HCT116 (cell line): ENCODE measurements at regions not wholly inside any gene's neighbourhood (a gene's known extent, or its start where the extent isn't known, plus 50 kb on each side); places are given as distances from the start of the nearest gene placed in this dataset.

ENCODE experiments used
- ATAC-seq: fragments of 200-7000 bp; cut with Tn5 transposase; 2 replicates; pipeline ENCODE4 v1.9.1; 2020; ENCODE audit warnings: mild to moderate bottlenecking, moderate library complexity
- BruUV-seq: library from RNA; stranded (reverse); fragments of 400-500 nt; replicated peaks from 2 replicates; lab custom pipeline; 2021; lab: Mats Ljungman, UMichigan
- CTCF ChIA-PET: fragments of 300-600 bp; sonication (Branson Sonifier 250); formaldehyde crosslinking; loops from one replicate; lab custom pipeline; 2021; ENCODE audit warnings: antibody characterized with exemption; lab: Charles Lee
- POLR2A ChIA-PET: fragments of 300-600, 350-600 bp; sonication (Branson Sonifier 250); formaldehyde crosslinking; loops from one replicate; lab custom pipeline; 2021; ENCODE audit warnings: antibody characterized with exemption; lab: Charles Lee
- RAD21 ChIA-PET, 2 experiments: fragments of 300-600 bp; sonication (Branson Sonifier 250); formaldehyde crosslinking; loops; one replicate each; lab custom pipeline; 2023; ENCODE audit warnings: low total read pairs in 2 of 2; ENCODE audit not compliant: uncharacterized antibody in 2 of 2, unreplicated experiment in 2 of 2, low non-redundant PET in 1 of 2; lab: Charles Lee
- DNase-seq: peaks from one replicate; pipeline ENCODE4 v3.0.0-alpha.2; 2010; ENCODE audit warnings: low read depth, low spot score
- H2AFZ ChIP-seq: fragments of 200-600 bp; shearing (Covaris generic), sonication (generic); 2 replicates; pipeline ENCODE4 v1.6.1; 2017; ENCODE audit warnings: low read depth, mixed run types, mixed read lengths, antibody characterized with exemption, low read length; ENCODE audit not compliant: poor library complexity, severe bottlenecking
- H3K27ac ChIP-seq: 2 replicates; pipeline ENCODE4 v1.5.1; 2012; ENCODE audit warnings: low read depth, low read length
- H3K27me3 ChIP-seq: fragments of 200-600 bp; sonication (generic); 2 replicates; pipeline ENCODE4 v1.6.1; 2016; ENCODE audit warnings: mixed run types, low read length, mixed read lengths; ENCODE audit not compliant: insufficient read depth
- H3K36me3 ChIP-seq, 2 experiments: fragments of 200-500 bp in 1 of 2; fragments of 200-600 bp in 1 of 2; sonication (Bioruptor generic) in 1 of 2; sonication (generic) in 1 of 2; 2 replicates each; pipeline versions ENCODE4 v1.5.1 to v1.6.1; 2014 to 2016; ENCODE audit warnings: low read length in 2 of 2, inconsistent platforms in 1 of 2, mixed read lengths in 1 of 2, mixed run types in 1 of 2; ENCODE audit not compliant: insufficient read depth in 2 of 2, control insufficient read depth in 1 of 2
- H3K4me1 ChIP-seq, 2 experiments: fragments of 200-600 bp in 1 of 2; sonication (generic) in 1 of 2; 2 replicates each; pipeline versions ENCODE4 v1.5.1 to v1.6.1; 2012 to 2017; ENCODE audit warnings: low read length in 2 of 2, inconsistent platforms in 1 of 2, mild to moderate bottlenecking in 1 of 2, mixed read lengths in 1 of 2, mixed run types in 1 of 2, moderate library complexity in 1 of 2; ENCODE audit not compliant: insufficient read depth in 2 of 2, control insufficient read depth in 1 of 2
- H3K4me2 ChIP-seq: fragments of 200-600 bp; sonication (generic); 2 replicates; pipeline ENCODE4 v1.6.1; 2017; ENCODE audit warnings: mixed run types, low read length, mixed read lengths
- H3K4me3 ChIP-seq, 2 experiments: fragments of 200-600 bp in 1 of 2; sonication (generic) in 1 of 2; replicated peaks in 1 of 2; 2 replicates each; pipeline ENCODE4 v1.5.1; 2011 to 2016; ENCODE audit warnings: low read length in 2 of 2, control low read depth in 1 of 2, low read depth in 1 of 2, mild to moderate bottlenecking in 1 of 2, mixed read lengths in 1 of 2, mixed run types in 1 of 2
- H3K79me2 ChIP-seq: fragments of 200-600 bp; sonication (generic); 2 replicates; pipeline ENCODE4 v1.6.1; 2017; ENCODE audit warnings: mild to moderate bottlenecking, mixed run types, low read length, moderate library complexity, mixed read lengths; ENCODE audit not compliant: insufficient read depth
- H3K9ac ChIP-seq: fragments of 200-600 bp; sonication (generic); 2 replicates; pipeline ENCODE4 v1.6.1; 2016; ENCODE audit warnings: low read length, mixed read lengths
- H3K9me2 ChIP-seq: fragments of 200-600 bp; sonication (generic), shearing (Covaris generic); 2 replicates; pipeline ENCODE4 v1.6.1; 2017; ENCODE audit warnings: mixed run types, mild to moderate bottlenecking, moderate library complexity; ENCODE audit not compliant: insufficient read depth
- H3K9me3 ChIP-seq, 2 experiments: fragments of 200-500 bp in 1 of 2; fragments of 200-600 bp in 1 of 2; sonication (Bioruptor generic) in 1 of 2; sonication (generic) in 1 of 2; 2 replicates each; pipeline ENCODE4 v1.6.1; 2014 to 2017; ENCODE audit warnings: low read length in 2 of 2, mixed read lengths in 2 of 2, inconsistent platforms in 1 of 2, low read depth in 1 of 2, mild to moderate bottlenecking in 1 of 2, mixed run types in 1 of 2, moderate library complexity in 1 of 2; ENCODE audit not compliant: control insufficient read depth in 1 of 2, insufficient read depth in 1 of 2
- H4K20me1 ChIP-seq: fragments of 200-600 bp; sonication (generic), shearing (Covaris generic); 2 replicates; pipeline ENCODE4 v1.6.1; 2017; ENCODE audit warnings: mixed run types, mild to moderate bottlenecking, moderate library complexity; ENCODE audit not compliant: insufficient read depth
- CBX3 ChIP-seq: IDR thresholded peaks from 2 replicates; pipeline ENCODE4 v1.6.1; 2012; ENCODE audit warnings: low read depth
- CEBPB ChIP-seq: IDR thresholded peaks from 2 replicates; pipeline ENCODE4 v1.6.1; 2012; ENCODE audit warnings: low read depth
- EGR1 ChIP-seq: IDR thresholded peaks from 2 replicates; pipeline ENCODE4 v1.6.1; 2012; ENCODE audit warnings: low read depth
- ELF1 ChIP-seq: IDR thresholded peaks from 2 replicates; pipeline ENCODE4 v1.6.1; 2012; ENCODE audit warnings: low read depth, borderline replicate concordance
- EZH2 ChIP-seq: fragments of 200-600 bp; sonication (generic); IDR thresholded peaks from 2 replicates; pipeline ENCODE4 v1.6.1; 2017; ENCODE audit warnings: antibody characterized with exemption, mixed run types
- EZH2phosphoT487 ChIP-seq: fragments of 200-600 bp; IDR thresholded peaks from 2 replicates; pipeline ENCODE4 v1.6.1; 2018; ENCODE audit warnings: antibody characterized with exemption, borderline replicate concordance
- FOSL1 ChIP-seq: IDR thresholded peaks from 2 replicates; pipeline ENCODE4 v1.6.1; 2012; ENCODE audit warnings: low read depth
- POLR2A ChIP-seq: IDR thresholded peaks from 2 replicates; pipeline ENCODE4 v1.7.0; 2011; ENCODE audit warnings: borderline replicate concordance; ENCODE audit not compliant: insufficient read depth, insufficient read length; ENCODE audit errors: extremely low read depth
- RAD21 ChIP-seq: IDR thresholded peaks from 2 replicates; pipeline ENCODE4 v1.6.1; 2012; ENCODE audit warnings: low read depth, mild to moderate bottlenecking
- SIN3A ChIP-seq: IDR thresholded peaks from 2 replicates; pipeline ENCODE4 v1.6.1; 2012; ENCODE audit warnings: low read depth
- SRF ChIP-seq: IDR thresholded peaks from 2 replicates; pipeline ENCODE4 v1.6.1; 2012; ENCODE audit warnings: low read depth
- TCF7L2 ChIP-seq: IDR thresholded peaks from 2 replicates; pipeline ENCODE4 v1.7.0; 2011; ENCODE audit warnings: borderline replicate concordance, inconsistent platforms; ENCODE audit not compliant: insufficient read depth, insufficient read length; ENCODE audit errors: extremely low read depth
- YY1 ChIP-seq: IDR thresholded peaks from 2 replicates; pipeline ENCODE4 v1.6.1; 2011; ENCODE audit warnings: low read length, low read depth, moderate library complexity, mild to moderate bottlenecking; ENCODE audit not compliant: insufficient replicate concordance; ENCODE audit errors: extremely low read depth
- ZFX ChIP-seq: fragments of 450-650 bp; IDR thresholded peaks from 2 replicates; pipeline ENCODE4 v1.6.1; 2017
- ZNF274 ChIP-seq: fragments of 200-500 bp; sonication (Bioruptor generic); IDR thresholded peaks from 2 replicates; pipeline ENCODE4 v1.6.1; 2014; ENCODE audit warnings: mild to moderate bottlenecking, low read depth, low read length, inconsistent platforms
- intact Hi-C: fragments of 100-400 bp; cut with micrococcal nuclease; formaldehyde crosslinking; loops from 2 replicates; pipeline ENCODE4 v1.10.0; 2022
- TF ChIP-seq, protein P1 (sequence below), 3 experiments: fragments of 200-600 bp in 1 of 3; sonication (generic) in 1 of 3; IDR thresholded peaks in 2 of 3; conservative IDR thresholded peaks in 1 of 3; 2 replicates each; pipeline ENCODE4 v1.5.1; 2012 to 2017; ENCODE audit warnings: low read depth in 2 of 3, low read length in 2 of 3, antibody characterized with exemption in 1 of 3, borderline replicate concordance in 1 of 3, control low read depth in 1 of 3, mild to moderate bottlenecking in 1 of 3, mixed read lengths in 1 of 3, mixed run types in 1 of 3, moderate library complexity in 1 of 3; ENCODE audit not compliant: insufficient read depth in 1 of 3
- TF ChIP-seq, protein P2 (sequence below): IDR thresholded peaks from 2 replicates; pipeline ENCODE4 v1.6.1; 2011; ENCODE audit warnings: mild to moderate bottlenecking, low read length, moderate library complexity; ENCODE audit not compliant: insufficient replicate concordance; ENCODE audit errors: extremely low read depth
- TF ChIP-seq, protein P3 (sequence below): IDR thresholded peaks from 2 replicates; pipeline ENCODE4 v1.6.1; 2012; ENCODE audit warnings: low read depth
- TF ChIP-seq, protein P4 (sequence below): IDR thresholded peaks from 2 replicates; pipeline ENCODE4 v1.6.1; 2012
- TF ChIP-seq, protein P5 (sequence below): IDR thresholded peaks from 2 replicates; pipeline ENCODE4 v1.6.1; 2012

DNA sequence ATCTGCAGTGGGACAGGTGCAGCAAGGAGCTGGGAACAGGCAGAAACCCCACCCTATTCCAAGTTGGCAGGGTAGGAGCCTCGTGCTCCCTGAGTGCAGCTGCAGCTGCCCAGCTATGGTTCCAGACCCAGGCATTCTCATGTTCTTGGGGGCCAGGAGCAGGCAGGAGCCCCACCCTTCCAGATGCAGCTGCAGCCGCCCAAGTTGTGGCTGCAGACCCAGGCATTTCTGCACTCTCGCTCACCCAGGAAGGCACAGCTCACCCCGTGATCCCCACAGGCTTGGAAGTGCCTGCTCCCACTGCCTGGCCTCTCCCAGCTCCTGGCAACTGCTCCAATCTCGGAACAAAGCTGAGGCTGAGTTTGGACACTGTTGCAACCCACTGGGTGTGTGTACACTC lies 275.8 kb upstream of the ADRA1B start:
- no peak for DNase-seq
- no peak overlapping the region for H3K9ac ChIP-seq

More for the DNA sequence above, 275.8 kb upstream of the ADRA1B start:
- TF ChIP-seq RAD21 (no peak), FOSL1 (no peak), EZH2 (no peak), YY1 (no peak), ZNF274 (no peak), ZFX (no peak), ELF1 (no peak), EZH2phosphoT487 (no peak), EGR1 (no peak), CEBPB (no peak), SRF (no peak), CBX3 (no peak), SIN3A (no peak), TCF7L2 (no peak), POLR2A (no peak)
- TF ChIP-seq, protein P1, sequence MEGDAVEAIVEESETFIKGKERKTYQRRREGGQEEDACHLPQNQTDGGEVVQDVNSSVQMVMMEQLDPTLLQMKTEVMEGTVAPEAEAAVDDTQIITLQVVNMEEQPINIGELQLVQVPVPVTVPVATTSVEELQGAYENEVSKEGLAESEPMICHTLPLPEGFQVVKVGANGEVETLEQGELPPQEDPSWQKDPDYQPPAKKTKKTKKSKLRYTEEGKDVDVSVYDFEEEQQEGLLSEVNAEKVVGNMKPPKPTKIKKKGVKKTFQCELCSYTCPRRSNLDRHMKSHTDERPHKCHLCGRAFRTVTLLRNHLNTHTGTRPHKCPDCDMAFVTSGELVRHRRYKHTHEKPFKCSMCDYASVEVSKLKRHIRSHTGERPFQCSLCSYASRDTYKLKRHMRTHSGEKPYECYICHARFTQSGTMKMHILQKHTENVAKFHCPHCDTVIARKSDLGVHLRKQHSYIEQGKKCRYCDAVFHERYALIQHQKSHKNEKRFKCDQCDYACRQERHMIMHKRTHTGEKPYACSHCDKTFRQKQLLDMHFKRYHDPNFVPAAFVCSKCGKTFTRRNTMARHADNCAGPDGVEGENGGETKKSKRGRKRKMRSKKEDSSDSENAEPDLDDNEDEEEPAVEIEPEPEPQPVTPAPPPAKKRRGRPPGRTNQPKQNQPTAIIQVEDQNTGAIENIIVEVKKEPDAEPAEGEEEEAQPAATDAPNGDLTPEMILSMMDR (IDR thresholded peaks at IDR 0.05 in 2 of 3, conservative IDR thresholded peaks at IDR 0.05 in 1 of 3; ENCODE audit: borderline replicate concordance in 1 of 3, insufficient read depth in 1 of 3, low read depth in 2 of 3, low read length in 2 of 3), result no peak
- TF ChIP-seq, protein P2, sequence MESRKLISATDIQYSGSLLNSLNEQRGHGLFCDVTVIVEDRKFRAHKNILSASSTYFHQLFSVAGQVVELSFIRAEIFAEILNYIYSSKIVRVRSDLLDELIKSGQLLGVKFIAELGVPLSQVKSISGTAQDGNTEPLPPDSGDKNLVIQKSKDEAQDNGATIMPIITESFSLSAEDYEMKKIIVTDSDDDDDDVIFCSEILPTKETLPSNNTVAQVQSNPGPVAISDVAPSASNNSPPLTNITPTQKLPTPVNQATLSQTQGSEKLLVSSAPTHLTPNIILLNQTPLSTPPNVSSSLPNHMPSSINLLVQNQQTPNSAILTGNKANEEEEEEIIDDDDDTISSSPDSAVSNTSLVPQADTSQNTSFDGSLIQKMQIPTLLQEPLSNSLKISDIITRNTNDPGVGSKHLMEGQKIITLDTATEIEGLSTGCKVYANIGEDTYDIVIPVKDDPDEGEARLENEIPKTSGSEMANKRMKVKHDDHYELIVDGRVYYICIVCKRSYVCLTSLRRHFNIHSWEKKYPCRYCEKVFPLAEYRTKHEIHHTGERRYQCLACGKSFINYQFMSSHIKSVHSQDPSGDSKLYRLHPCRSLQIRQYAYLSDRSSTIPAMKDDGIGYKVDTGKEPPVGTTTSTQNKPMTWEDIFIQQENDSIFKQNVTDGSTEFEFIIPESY, result no peak
- TF ChIP-seq, protein P3, sequence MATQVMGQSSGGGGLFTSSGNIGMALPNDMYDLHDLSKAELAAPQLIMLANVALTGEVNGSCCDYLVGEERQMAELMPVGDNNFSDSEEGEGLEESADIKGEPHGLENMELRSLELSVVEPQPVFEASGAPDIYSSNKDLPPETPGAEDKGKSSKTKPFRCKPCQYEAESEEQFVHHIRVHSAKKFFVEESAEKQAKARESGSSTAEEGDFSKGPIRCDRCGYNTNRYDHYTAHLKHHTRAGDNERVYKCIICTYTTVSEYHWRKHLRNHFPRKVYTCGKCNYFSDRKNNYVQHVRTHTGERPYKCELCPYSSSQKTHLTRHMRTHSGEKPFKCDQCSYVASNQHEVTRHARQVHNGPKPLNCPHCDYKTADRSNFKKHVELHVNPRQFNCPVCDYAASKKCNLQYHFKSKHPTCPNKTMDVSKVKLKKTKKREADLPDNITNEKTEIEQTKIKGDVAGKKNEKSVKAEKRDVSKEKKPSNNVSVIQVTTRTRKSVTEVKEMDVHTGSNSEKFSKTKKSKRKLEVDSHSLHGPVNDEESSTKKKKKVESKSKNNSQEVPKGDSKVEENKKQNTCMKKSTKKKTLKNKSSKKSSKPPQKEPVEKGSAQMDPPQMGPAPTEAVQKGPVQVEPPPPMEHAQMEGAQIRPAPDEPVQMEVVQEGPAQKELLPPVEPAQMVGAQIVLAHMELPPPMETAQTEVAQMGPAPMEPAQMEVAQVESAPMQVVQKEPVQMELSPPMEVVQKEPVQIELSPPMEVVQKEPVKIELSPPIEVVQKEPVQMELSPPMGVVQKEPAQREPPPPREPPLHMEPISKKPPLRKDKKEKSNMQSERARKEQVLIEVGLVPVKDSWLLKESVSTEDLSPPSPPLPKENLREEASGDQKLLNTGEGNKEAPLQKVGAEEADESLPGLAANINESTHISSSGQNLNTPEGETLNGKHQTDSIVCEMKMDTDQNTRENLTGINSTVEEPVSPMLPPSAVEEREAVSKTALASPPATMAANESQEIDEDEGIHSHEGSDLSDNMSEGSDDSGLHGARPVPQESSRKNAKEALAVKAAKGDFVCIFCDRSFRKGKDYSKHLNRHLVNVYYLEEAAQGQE, result no peak
- TF ChIP-seq, protein P4, sequence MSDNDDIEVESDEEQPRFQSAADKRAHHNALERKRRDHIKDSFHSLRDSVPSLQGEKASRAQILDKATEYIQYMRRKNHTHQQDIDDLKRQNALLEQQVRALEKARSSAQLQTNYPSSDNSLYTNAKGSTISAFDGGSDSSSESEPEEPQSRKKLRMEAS, result no peak
- TF ChIP-seq, protein P5, sequence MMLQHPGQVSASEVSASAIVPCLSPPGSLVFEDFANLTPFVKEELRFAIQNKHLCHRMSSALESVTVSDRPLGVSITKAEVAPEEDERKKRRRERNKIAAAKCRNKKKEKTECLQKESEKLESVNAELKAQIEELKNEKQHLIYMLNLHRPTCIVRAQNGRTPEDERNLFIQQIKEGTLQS, result no peak
- no peak for ATAC-seq
- no peaks in the 10 kb centered on the region for H3K79me2 ChIP-seq
- CTCF ChIA-PET, result no interaction called here
- no peak overlapping the region for H3K4me2 ChIP-seq
- BruUV-seq, result no TSS peak
- POLR2A ChIA-PET, result no interaction called here
- intact Hi-C loops, result no loop called here
- no peaks in the 10 kb centered on the region for H3K4me1 ChIP-seq
- H3K36me3 ChIP-seq, result no peaks in the 10 kb centered on the region
- H3K9me2 ChIP-seq, result no peaks in the 10 kb centered on the region
- no peaks in the 10 kb centered on the region for H4K20me1 ChIP-seq
- no peak overlapping the region for H3K27ac ChIP-seq
- RAD21 ChIA-PET, result no interaction called here
- H3K27me3 ChIP-seq, result no peaks in the 10 kb centered on the region
- H3K9me3 ChIP-seq, result no peaks in the 10 kb centered on the region
- H3K4me3 ChIP-seq, result no peak overlapping the region
- no peak overlapping the region for H2AFZ ChIP-seq
